ENCODE measurements at regions not wholly inside any gene's neighbourhood (a gene's known extent, or its start where the extent isn't known, plus 50 kb on each side); places are given as distances from the start of the nearest gene placed in this dataset.
"Not testable (repeated sequence)": the region's sequence is repeated elsewhere in the genome, so short reads cannot be mapped to it uniquely, and the experiment has no call there.

GRCh38 chr2:185583058-185583816 lies 155.4 kb upstream of the FSIP2 start:
- intact Hi-C loops (cut with micrococcal nuclease) = no loop called here
- ATAC-seq (no peak), DNase-seq (no peak)

GRCh38 chr2:185585165-185585564 lies 153.4 kb upstream of the FSIP2 start:
- DNase-seq; intact Hi-C loops (cut with micrococcal nuclease); ATAC-seq: not testable (repeated sequence)

GRCh38 chr2:185591276-185591675 lies 147.3 kb upstream of the FSIP2 start:
- intact Hi-C loops (cut with micrococcal nuclease); ATAC-seq; DNase-seq: not testable (repeated sequence)

GRCh38 chr2:185607945-185608344 lies 130.7 kb upstream of the FSIP2 start:
- intact Hi-C loops (cut with micrococcal nuclease) = no loop called here
- no peak for ATAC-seq
- no peak for DNase-seq

- intact Hi-C loops (cut with micrococcal nuclease) = no loop called here
- no peak for ATAC-seq
- no peak for DNase-seq
These were observed 129.8 kb upstream of the FSIP2 start for GRCh38 chr2:185608799-185609198.

- intact Hi-C loops (cut with micrococcal nuclease) = no loop called here
- no peak for ATAC-seq
- no peak for DNase-seq
These were observed 128.3 kb upstream of the FSIP2 start for GRCh38 chr2:185610301-185610700.

- DNase-seq (no peak), ATAC-seq (no peak)
- intact Hi-C loops (cut with micrococcal nuclease) = no loop called here
These were observed 120.0 kb upstream of the FSIP2 start for GRCh38 chr2:185618625-185619024.

- ATAC-seq = no peak
- no peak for DNase-seq
- intact Hi-C loops (cut with micrococcal nuclease) = no loop called here
These were observed 113.0 kb upstream of the FSIP2 start for GRCh38 chr2:185625604-185626003.

GRCh38 chr2:185628985-185629384 lies 109.6 kb upstream of the FSIP2 start:
- no peak for ATAC-seq
- intact Hi-C loops (cut with micrococcal nuclease) = no loop called here
- no peak for DNase-seq

- no peak for ATAC-seq
- intact Hi-C loops (cut with micrococcal nuclease) = no loop called here
- no peak for DNase-seq
These were observed 105.0 kb upstream of the FSIP2 start for GRCh38 chr2:185633621-185634020.

- intact Hi-C loops (cut with micrococcal nuclease) = no loop called here
- no peak for DNase-seq
- no peak for ATAC-seq
These were observed 99.8 kb upstream of the FSIP2 start for GRCh38 chr2:185638771-185639170.

- ATAC-seq = no peak
- intact Hi-C loops (cut with micrococcal nuclease) = no loop called here
These were observed 98.0 kb upstream of the FSIP2 start for GRCh38 chr2:185640588-185640987.

GRCh38 chr2:185643434-185643833 lies 95.2 kb upstream of the FSIP2 start:
- DNase-seq = no peak
- no peak for ATAC-seq
- intact Hi-C loops (cut with micrococcal nuclease) = no loop called here

More at GRCh38 chr2:185640588-185640987, 98.0 kb upstream of the FSIP2 start:
- DNase-seq = no peak

- ATAC-seq = no peak
- intact Hi-C loops (cut with micrococcal nuclease) = no loop called here
- no peak for DNase-seq
These were observed 93.8 kb upstream of the FSIP2 start for GRCh38 chr2:185644828-185645227.

GRCh38 chr2:185645529-185645928 lies 93.1 kb upstream of the FSIP2 start:
- intact Hi-C loops (cut with micrococcal nuclease) = no loop called here
- ATAC-seq = no peak

GRCh38 chr2:185658750-185659149 lies 79.9 kb upstream of the FSIP2 start:
- ATAC-seq (no peak), DNase-seq (no peak)
- intact Hi-C loops (cut with micrococcal nuclease) = no loop called here

More at GRCh38 chr2:185645529-185645928, 93.1 kb upstream of the FSIP2 start:
- no peak for DNase-seq

GRCh38 chr2:185663811-185664210 lies 74.8 kb upstream of the FSIP2 start:
- DNase-seq = no peak
- intact Hi-C loops (cut with micrococcal nuclease) = no loop called here
- no peak for ATAC-seq

GRCh38 chr2:185664384-185664783 lies 74.2 kb upstream of the FSIP2 start:
- DNase-seq (no peak), ATAC-seq (no peak)
- intact Hi-C loops (cut with micrococcal nuclease) = no loop called here

GRCh38 chr2:185665251-185665814 lies 73.3 kb upstream of the FSIP2 start:
- no peak for DNase-seq
- intact Hi-C loops (cut with micrococcal nuclease) = no loop called here
- ATAC-seq = no peak

- ATAC-seq (no peak), DNase-seq (no peak)
- intact Hi-C loops (cut with micrococcal nuclease) = no loop called here
These were observed 71.2 kb upstream of the FSIP2 start for GRCh38 chr2:185667452-185667851.

GRCh38 chr2:185668710-185669109 lies 69.9 kb upstream of the FSIP2 start:
- ATAC-seq (no peak), DNase-seq (no peak)
- intact Hi-C loops (cut with micrococcal nuclease) = no loop called here

Measured in left ventricle myocardium superior (tissue), 1 donor.